Esophagus muscularis mucosa (tissue), 4 donors: ENCODE measurements at regions not wholly inside any gene's neighbourhood (a gene's known extent, or its start where the extent isn't known, plus 50 kb on each side); places are given as distances from the start of the nearest gene placed in this dataset.

Source experiments
- DNase-seq: peaks from one replicate; pipeline ENCODE4 v3.0.0-alpha.2; 2017; ENCODE audit errors: extremely low spot score
- H3K27ac ChIP-seq, 4 donors: fragments of 200-600 bp; sonication (generic); replicated peaks in 1 of 4; 1 replicate in 3 of 4; 2 replicates in 1 of 4; pipeline ENCODE4 v1.5.1; 2016 to 2019; ENCODE audit warnings: mild to moderate bottlenecking in 1 of 4
- H3K27me3 ChIP-seq, 4 donors: fragments of 200-600 bp; sonication (generic); one replicate each; pipeline versions ENCODE4 v1.5.1 to v1.6.0; 2016 to 2019
- H3K36me3 ChIP-seq, 4 donors: fragments of 200-600 bp; sonication (generic); one replicate each; pipeline ENCODE4 v1.5.1; 2016 to 2019
- H3K4me1 ChIP-seq, 4 donors: fragments of 200-600 bp; sonication (generic); one replicate each; pipeline ENCODE4 v1.5.1; 2016 to 2019
- H3K4me3 ChIP-seq, 4 donors: fragments of 200-600 bp; sonication (generic); 1 replicate in 2 of 4; 2 replicates in 2 of 4; pipeline ENCODE4 v1.5.1; 2016 to 2019; ENCODE audit warnings: mild to moderate bottlenecking in 4 of 4, moderate library complexity in 1 of 4
- H3K9me3 ChIP-seq, 4 donors: fragments of 200-600 bp; sonication (generic); 1 replicate in 3 of 4; 2 replicates in 1 of 4; pipeline ENCODE4 v1.5.1; 2016 to 2019
- CTCF ChIP-seq, 3 experiments: fragments of 200-600 bp in 2 of 3; fragments of 450-650 bp in 1 of 3; sonication (generic) in 2 of 3; IDR thresholded peaks; one replicate each; pipeline ENCODE4 v1.5.1; 2017 to 2019; ENCODE audit warnings: antibody characterized with exemption in 3 of 3, mild to moderate bottlenecking in 2 of 3, moderate library complexity in 1 of 3
- EP300 ChIP-seq: sonication (generic); formaldehyde crosslinking; IDR thresholded peaks from one replicate; pipeline ENCODE4 v1.6.1; 2017; ENCODE audit warnings: antibody characterized with exemption
- POLR2A ChIP-seq: fragments of 450-650 bp; IDR thresholded peaks from one replicate; pipeline ENCODE4 v1.6.1; 2017; ENCODE audit warnings: antibody characterized with exemption, moderate library complexity, mild to moderate bottlenecking, low read depth
- POLR2AphosphoS5 ChIP-seq, 2 donors: sonication (generic); formaldehyde crosslinking; IDR thresholded peaks; one replicate each; pipeline ENCODE4 v1.6.1; 2017; ENCODE audit warnings: antibody characterized with exemption in 2 of 2
- WGBS: methylation state at CpG from one replicate; pipeline ENCODE4 v1.1.5; 2018; 5-methylcytosine and 5-hydroxymethylcytosine counted together
- intact Hi-C: fragments of 100-400 bp; cut with DNase I; formaldehyde crosslinking; loops from one replicate; pipeline ENCODE4 v1.15.1; 2023

- TF ChIP-seq EP300 (no peak), CTCF (IDR thresholded peaks at IDR 0.05) (no peak), POLR2AphosphoS5 (IDR thresholded peaks at IDR 0.05) (no peak), POLR2A (no peak)
- Histone ChIP-seq H3K36me3 (no peaks in the 10 kb centered on the region), H3K27me3 (no peaks in the 10 kb centered on the region), H3K4me1 (no peaks in the 10 kb centered on the region), H3K4me3 (no peak overlapping the region), H3K27ac (no peak overlapping the region), H3K9me3 (peaks cover 0 to 5% (median 0%) of the 10 kb centered on the region in 4 donors)
- intact Hi-C loops, result no loop called here
- DNase-seq, result no peak
These were observed 56.5 kb upstream of the ARMC2 start for GRCh38 chr6:108791700-108792099.

- H3K36me3 ChIP-seq, result no peaks in the 10 kb centered on the region
- peaks cover 0 to 5% (median 0%) of the 10 kb centered on the region in 4 donors for H3K9me3 ChIP-seq
- no peaks in the 10 kb centered on the region for H3K27me3 ChIP-seq
- H3K27ac ChIP-seq, result no peak overlapping the region
- H3K4me1 ChIP-seq, result peaks cover 0 to 8% (median 6%) of the 10 kb centered on the region in 4 donors
- TF ChIP-seq CTCF (IDR thresholded peaks at IDR 0.05), result no peak
- TF ChIP-seq POLR2AphosphoS5 (IDR thresholded peaks at IDR 0.05), result no peak
- no peak for DNase-seq
- H3K4me3 ChIP-seq, result no peak overlapping the region
- intact Hi-C loops, result no loop called here
- 80% methylated on average over 5 of the region's 5 CpGs for WGBS
These were observed 54.5 kb upstream of the ARMC2 start for GRCh38 chr6:108793516-108794251.

DNA sequence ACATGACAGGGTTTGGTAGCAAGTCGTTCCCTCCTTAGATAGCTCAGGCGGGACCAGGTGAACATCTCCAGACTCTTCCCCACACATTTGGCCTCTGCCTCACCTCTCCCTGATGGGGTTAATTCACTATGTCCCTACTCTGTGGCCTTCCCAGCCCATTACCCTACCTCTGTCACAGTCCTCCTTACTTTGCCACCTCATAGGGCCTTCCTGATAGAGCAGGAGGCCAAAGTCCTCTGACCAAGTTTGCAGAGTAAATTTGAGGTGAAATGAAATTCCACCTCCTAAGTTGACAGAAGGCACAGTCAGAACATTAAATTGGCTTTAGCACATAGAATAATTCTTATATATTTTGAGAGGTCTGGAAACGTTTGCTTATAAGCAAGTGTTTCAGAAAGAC, 53.1 kb upstream of the ARMC2 start:
- TF ChIP-seq POLR2AphosphoS5 (IDR thresholded peaks at IDR 0.05), result no peak
- TF ChIP-seq CTCF (IDR thresholded peaks at IDR 0.05), result no peak
- TF ChIP-seq EP300, result no peak
- TF ChIP-seq POLR2A, result no peak
- Histone ChIP-seq H3K4me1 (peaks cover 0 to 18% (median 6%) of the 10 kb centered on the region in 4 donors), H3K27me3 (no peaks in the 10 kb centered on the region), H3K4me3 (no peak overlapping the region), H3K36me3 (no peaks in the 10 kb centered on the region), H3K9me3 (no peaks in the 10 kb centered on the region), H3K27ac (no peak overlapping the region)
- intact Hi-C loops, result no loop called here
- WGBS, result 90% methylated on average over 3 of the region's 3 CpGs
- no peak for DNase-seq

DNA sequence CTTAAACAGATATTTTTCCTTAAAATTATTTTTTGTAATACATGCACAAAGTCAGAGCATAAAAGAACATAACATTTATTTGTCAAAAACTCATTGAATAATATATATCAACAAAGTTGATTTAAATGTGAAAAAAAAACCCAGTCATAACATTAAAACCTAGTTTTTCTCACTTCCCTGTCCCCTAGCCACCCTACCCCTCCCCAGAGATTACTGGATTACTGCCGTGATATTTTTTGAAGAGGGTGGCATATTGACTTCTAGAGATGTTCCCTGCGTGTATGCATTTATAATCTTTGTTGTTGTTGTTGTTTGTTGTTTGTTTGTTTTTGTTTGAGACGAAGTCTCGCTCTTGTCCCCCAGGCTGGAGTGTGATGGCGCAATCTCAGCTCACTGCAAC, 52.4 kb upstream of the ARMC2 start:
- 89% methylated on average over 5 of the region's 5 CpGs for WGBS

More for the DNA sequence above, 52.4 kb upstream of the ARMC2 start:
- Histone ChIP-seq H3K27me3 (no peaks in the 10 kb centered on the region), H3K27ac (no peak overlapping the region), H3K4me3 (no peak overlapping the region), H3K9me3 (no peaks in the 10 kb centered on the region), H3K36me3 (no peaks in the 10 kb centered on the region), H3K4me1 (peaks cover 0 to 19% (median 6%) of the 10 kb centered on the region in 4 donors)
- no peak for DNase-seq
- intact Hi-C loops, result no loop called here
- no peak for TF ChIP-seq POLR2A
- no peak for TF ChIP-seq CTCF (IDR thresholded peaks at IDR 0.05)
- no peak for TF ChIP-seq EP300
- no peak for TF ChIP-seq POLR2AphosphoS5 (IDR thresholded peaks at IDR 0.05)
